ENCODE measurements at regions not wholly inside any gene's neighbourhood (a gene's known extent, or its start where the extent isn't known, plus 50 kb on each side); places are given as distances from the start of the nearest gene placed in this dataset.

DNA sequence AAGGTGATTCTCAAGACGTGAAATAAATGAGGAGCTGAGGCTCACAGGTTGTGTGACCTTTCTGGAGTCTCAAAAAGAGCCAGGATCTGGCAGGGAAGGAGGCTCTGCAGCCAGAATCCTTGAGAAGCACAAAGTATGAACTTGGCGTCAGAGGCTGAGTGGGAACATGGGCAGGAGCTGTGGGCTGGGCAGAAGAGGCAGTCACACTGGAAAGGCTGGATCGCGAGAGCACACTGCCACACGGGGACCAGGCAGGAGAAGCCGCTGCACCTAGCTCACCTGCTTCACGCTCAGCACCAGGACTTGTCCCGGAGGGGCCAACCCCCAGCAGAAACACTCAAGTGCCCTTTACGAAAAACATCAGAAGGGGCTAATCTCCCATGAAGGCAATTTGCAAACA, 535.0 kb downstream of the TNS3 start:
- DNase-seq, result peak in 2 of 5 donors; percentile 22 to 83
- Histone ChIP-seq H3K27me3 (ENCODE audit: control insufficient read depth, insufficient read depth, low read length) (no peaks in the 10 kb centered on the region), H3K27ac (ENCODE audit: low read depth in 2 of 2, low read length in 2 of 2) (peak overlapping the region; percentile 5 to 14), H3K9me3 (ENCODE audit: control insufficient read depth in 2 of 3, insufficient read depth in 1 of 3, low read length in 3 of 3) (no peaks in the 10 kb centered on the region), H3K9ac (ENCODE audit: low read length in 3 of 3) (peak overlapping the region in 1 of 3 donors; percentile 44), H3K36me3 (ENCODE audit: control insufficient read depth in 2 of 3, insufficient read depth in 3 of 3, low read length in 3 of 3) (no peaks in the 10 kb centered on the region), H3K4me1 (ENCODE audit: control insufficient read depth in 2 of 3, insufficient read depth in 2 of 3, low read depth in 1 of 3, low read length in 3 of 3) (peaks cover 3 to 26% (median 21%) of the 10 kb centered on the region in 3 donors), H3K4me3 (ENCODE audit: low read length in 3 of 3) (peak overlapping the region in 1 of 3 donors; percentile 30)
- intact Hi-C loops (cut with DNase I), result no loop called here
- TF ChIP-seq, protein P1, sequence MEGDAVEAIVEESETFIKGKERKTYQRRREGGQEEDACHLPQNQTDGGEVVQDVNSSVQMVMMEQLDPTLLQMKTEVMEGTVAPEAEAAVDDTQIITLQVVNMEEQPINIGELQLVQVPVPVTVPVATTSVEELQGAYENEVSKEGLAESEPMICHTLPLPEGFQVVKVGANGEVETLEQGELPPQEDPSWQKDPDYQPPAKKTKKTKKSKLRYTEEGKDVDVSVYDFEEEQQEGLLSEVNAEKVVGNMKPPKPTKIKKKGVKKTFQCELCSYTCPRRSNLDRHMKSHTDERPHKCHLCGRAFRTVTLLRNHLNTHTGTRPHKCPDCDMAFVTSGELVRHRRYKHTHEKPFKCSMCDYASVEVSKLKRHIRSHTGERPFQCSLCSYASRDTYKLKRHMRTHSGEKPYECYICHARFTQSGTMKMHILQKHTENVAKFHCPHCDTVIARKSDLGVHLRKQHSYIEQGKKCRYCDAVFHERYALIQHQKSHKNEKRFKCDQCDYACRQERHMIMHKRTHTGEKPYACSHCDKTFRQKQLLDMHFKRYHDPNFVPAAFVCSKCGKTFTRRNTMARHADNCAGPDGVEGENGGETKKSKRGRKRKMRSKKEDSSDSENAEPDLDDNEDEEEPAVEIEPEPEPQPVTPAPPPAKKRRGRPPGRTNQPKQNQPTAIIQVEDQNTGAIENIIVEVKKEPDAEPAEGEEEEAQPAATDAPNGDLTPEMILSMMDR (IDR thresholded peaks at IDR 0.05; ENCODE audit: borderline replicate concordance, extremely low read depth, insufficient read depth), result no peak
- no peak for FAIRE-seq

DNA sequence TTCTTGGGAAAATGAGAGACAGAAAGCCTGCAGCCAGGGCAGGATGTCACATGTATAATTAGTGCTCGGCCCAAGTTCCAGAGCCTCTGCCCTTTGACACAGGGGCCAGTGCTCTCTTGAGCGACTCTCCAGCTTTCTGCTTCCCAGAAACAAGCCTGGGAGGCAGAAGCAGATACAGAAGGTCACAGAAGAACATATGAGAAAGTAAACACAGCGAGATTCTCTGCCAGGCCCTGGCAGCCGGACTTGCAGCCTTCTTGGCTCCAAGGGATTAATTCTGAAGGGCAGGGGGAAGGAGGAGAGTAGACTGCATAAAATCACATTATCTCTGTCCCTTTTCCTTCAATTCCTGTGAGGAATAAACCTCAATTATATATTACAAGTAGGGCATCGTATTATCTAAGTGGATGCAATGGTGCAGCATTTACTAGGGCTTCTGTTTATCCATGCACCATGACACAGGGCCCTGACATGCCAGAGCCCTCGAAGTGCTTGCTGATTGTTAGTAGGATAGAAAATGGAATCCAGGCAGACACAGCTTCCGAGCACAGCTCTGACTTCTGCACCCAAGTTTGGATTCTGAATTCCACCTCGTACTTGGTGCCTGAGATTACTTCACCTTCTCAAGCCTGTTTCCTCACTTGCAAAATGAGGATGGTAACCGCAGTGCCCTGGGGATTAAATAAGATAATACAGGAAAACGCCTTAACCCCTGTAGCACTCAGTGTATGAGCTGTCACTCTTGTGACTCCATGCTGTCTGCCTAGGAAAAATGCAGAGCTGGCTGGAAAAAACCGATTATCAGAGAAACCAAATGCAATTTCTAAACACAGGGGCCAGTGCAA, 536.5 kb downstream of the TNS3 start:
- peak in 2 of 5 donors; percentile 15 to 88 for DNase-seq
- peaks cover 3 to 26% (median 26%) of the 10 kb centered on the region in 3 donors for H3K4me1 ChIP-seq (ENCODE audit: control insufficient read depth in 2 of 3, insufficient read depth in 2 of 3, low read depth in 1 of 3, low read length in 3 of 3)
- no peaks in the 10 kb centered on the region for H3K36me3 ChIP-seq (ENCODE audit: control insufficient read depth in 2 of 3, insufficient read depth in 3 of 3, low read length in 3 of 3)
- no peaks in the 10 kb centered on the region for H3K9me3 ChIP-seq (ENCODE audit: control insufficient read depth in 2 of 3, insufficient read depth in 1 of 3, low read length in 3 of 3)
- FAIRE-seq, result no peak
- no peak overlapping the region for H3K27ac ChIP-seq (ENCODE audit: low read depth in 2 of 2, low read length in 2 of 2)
- no peak overlapping the region for H3K9ac ChIP-seq (ENCODE audit: low read length in 3 of 3)
- intact Hi-C loops (cut with DNase I), result no loop called here
- no peak overlapping the region for H3K4me3 ChIP-seq (ENCODE audit: low read length in 3 of 3)
- TF ChIP-seq, protein P1 (IDR thresholded peaks at IDR 0.05; ENCODE audit: borderline replicate concordance, extremely low read depth, insufficient read depth), result no peak
- H3K27me3 ChIP-seq (ENCODE audit: control insufficient read depth, insufficient read depth, low read length), result no peaks in the 10 kb centered on the region

DNA sequence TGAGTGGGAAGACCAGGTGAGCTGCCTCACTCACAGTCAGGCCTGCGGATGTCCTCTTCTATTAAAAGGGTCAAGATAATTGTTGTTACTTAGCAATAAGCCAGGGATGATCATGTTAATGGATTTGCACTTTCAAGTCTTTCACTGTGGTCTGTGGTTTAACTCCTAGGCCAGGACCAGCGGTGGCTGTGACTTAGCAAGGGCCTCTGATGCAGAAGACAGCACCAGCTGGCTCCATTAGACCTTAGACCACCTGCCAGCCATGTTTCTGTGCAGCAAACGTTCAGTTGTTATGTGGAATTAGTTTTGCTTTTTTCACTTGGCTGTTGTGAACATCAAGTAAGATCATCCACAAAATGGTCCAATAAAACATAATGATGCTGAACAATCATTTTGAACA, 537.3 kb downstream of the TNS3 start:
- intact Hi-C loops (cut with DNase I), result no loop called here
- no peak for FAIRE-seq
- Histone ChIP-seq H3K4me1 (ENCODE audit: control insufficient read depth in 2 of 3, insufficient read depth in 2 of 3, low read depth in 1 of 3, low read length in 3 of 3) (peaks cover 3 to 28% (median 27%) of the 10 kb centered on the region in 3 donors), H3K4me3 (ENCODE audit: low read length in 3 of 3) (no peak overlapping the region), H3K9me3 (ENCODE audit: control insufficient read depth in 2 of 3, insufficient read depth in 1 of 3, low read length in 3 of 3) (no peaks in the 10 kb centered on the region), H3K27me3 (ENCODE audit: control insufficient read depth, insufficient read depth, low read length) (no peaks in the 10 kb centered on the region), H3K36me3 (ENCODE audit: control insufficient read depth in 2 of 3, insufficient read depth in 3 of 3, low read length in 3 of 3) (no peaks in the 10 kb centered on the region), H3K9ac (ENCODE audit: low read length in 3 of 3) (no peak overlapping the region), H3K27ac (ENCODE audit: low read depth in 2 of 2, low read length in 2 of 2) (no peak overlapping the region)
- DNase-seq, result no peak
- TF ChIP-seq, protein P1 (IDR thresholded peaks at IDR 0.05; ENCODE audit: borderline replicate concordance, extremely low read depth, insufficient read depth), result no peak
